ENCODE measurements at regions not wholly inside any gene's neighbourhood (a gene's known extent, or its start where the extent isn't known, plus 50 kb on each side); places are given as distances from the start of the nearest gene placed in this dataset.
"Not testable (repeated sequence)": the region's sequence is repeated elsewhere in the genome, so short reads cannot be mapped to it uniquely, and the experiment has no call there.

DNA sequence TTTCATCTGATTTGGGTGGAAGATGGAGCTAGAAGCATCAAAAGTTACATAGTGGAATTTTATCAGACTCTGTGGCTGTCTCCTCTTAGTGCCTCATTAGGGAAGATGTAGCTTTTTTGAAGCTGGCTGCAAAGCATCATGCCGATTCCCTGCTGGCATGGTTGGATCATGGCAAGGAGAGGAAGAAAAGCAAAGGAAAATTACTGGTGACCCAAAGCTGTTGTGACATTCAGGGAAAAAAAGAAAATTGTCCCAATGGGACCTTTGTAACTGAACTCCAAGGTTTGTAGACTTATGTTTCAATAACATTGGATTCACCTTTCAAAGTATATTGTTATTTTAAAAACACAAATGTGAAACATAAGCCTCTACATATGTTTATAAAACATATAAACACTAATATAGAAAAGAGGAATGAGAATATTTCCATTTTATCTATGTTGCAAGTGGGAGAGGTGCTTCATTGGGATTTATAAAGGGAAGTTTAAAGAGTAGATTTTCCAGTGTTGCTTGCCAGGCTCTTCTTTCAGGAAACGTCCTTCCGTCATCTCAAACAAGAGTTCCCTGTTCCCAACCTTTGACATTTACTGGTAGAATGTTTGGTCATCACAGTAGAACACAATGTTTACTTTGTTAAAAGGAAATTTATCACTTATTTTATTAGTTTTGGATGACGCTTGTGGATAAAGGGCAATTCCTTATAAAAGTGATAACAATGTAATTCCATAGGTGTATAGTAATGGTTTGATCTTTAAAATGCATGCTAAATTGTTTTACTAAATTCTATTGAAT, 190.1 kb upstream of the GPRIN3 start:
- no peak for DNase-seq (ENCODE audit: low read depth, low spot score)

DNA sequence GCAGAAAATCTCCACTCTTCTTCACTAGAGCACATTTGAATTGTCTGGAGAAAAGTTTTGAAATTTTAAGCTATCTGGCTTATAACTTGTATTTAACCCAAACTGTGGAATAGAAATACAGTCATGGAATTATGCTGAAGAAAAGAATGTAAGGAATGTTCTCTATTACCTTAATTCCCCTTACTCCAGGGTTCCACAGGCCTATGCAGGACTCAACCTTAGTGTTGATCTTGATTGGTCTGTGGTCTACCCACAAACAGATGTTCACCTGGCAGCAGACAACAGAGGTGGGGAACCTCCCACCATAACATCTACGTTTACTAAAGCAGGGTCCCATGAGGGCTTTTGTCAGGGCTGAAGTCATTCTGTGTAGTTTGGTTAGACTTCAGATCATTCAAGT, 189.3 kb upstream of the GPRIN3 start:
- DNase-seq (ENCODE audit: low read depth, low spot score) = no peak

DNA sequence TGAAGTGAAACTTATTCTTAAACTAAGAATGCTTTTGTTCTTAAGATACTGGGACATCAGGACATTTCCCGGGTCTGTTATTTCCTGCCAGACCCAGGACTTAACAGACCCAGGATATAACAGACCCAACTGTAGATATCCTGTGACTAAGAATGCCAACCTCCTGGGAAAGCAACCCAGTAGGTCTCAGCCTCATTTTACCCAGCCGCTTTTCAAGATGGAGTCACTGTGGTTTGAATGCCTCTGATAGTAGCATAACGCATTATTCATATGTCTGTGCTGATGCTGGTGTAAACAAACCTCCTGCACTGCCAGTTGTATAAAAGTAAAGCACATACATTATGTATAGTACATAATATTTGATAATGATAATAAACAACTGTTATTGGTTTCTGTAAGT, 185.8 kb upstream of the GPRIN3 start:
- DNase-seq (ENCODE audit: low read depth, low spot score) = no peak

DNA sequence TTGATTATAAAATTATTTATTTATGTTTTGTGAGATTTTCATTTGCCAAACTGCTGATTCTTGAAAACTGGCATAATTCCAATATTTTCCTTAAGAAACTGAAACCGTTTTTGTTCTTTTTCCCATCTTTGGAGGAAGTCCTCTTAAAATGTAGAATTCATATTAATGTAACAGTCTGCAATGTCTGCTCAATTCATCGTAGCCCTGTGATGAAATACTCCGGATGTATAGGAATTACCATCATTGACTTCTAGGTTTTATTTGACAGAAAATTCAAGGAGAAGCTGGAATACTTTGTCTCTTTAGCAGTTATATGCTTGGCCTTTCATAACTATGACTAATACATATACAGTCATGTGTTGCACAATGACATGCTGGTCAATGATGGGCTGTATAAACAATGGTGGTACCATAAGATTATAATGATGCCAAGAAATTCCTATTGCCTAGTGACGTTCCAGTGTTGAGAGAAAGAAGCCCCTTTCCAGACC, 185.0 kb upstream of the GPRIN3 start:
- peak; percentile 64 for DNase-seq (ENCODE audit: low read depth, low spot score)

DNA sequence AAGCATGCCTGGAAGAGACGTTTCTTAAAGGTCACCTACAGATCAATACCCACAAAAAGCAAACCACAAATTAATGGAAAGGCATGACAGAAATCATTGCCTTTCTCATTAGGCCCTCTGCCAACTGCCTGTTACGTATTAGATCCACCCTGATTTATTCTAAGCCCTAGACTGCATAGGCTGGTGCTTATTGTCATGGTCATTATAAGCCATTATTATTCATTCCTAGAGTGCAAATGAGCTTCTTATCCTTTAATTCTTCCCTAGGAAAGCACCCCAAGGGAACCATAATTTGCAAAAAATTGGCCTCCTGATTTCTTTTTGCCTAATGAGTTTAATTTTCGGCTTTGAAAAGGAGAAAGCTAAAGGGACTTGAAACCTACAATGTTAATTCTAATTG, 184.2 kb upstream of the GPRIN3 start:
- no peak for DNase-seq (ENCODE audit: low read depth, low spot score)

DNA sequence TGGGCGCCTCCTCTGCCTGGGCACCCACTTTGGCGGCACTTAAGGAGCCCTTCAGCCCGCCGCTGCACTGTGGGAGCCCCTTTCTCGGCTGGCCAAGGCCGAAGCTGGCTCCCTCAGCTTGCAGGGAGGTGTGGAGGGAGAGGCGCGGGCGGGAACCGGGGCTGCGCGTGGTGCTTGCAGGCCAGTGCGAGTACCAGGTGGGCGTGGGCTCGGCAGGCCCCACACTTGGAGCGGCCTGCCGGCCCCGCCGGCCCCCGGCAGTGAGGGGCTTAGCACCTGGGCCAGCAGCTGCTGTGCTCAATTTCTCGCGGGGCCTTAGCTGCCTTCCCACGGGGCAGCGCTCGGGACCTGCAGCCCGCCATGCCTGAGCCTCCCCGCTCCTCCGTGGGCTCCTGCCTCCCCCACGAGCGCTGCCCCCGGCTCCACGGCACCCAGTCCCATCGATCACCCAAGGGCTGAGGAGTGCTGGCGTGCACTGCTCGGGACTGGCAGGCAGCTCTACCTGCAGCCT, 182.4 kb upstream of the GPRIN3 start:
- DNase-seq (ENCODE audit: low read depth, low spot score) = not testable (repeated sequence)

DNA sequence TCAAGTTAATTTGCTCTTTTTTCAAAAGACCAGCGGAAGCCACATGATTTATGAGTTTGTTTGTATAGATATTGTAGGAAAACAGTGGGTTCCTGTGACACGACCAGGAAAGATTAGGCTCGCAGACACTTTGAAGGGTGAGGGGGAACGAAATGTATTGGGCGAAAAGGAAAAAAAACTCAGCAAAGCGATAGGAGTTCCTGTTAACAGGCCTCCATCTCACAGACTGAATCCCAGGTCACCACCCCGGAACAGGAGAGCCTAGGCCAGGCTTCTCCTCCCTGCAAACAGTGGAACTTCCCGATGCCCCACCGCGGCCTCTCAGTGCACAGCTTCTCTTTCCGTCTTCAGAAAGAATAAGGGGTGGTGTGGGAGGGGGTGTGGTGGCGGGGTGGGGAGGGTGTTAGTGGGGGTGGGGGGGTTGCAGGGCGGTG, 181.8 kb upstream of the GPRIN3 start:
- DNase-seq (ENCODE audit: low read depth, low spot score) = no peak

DNA sequence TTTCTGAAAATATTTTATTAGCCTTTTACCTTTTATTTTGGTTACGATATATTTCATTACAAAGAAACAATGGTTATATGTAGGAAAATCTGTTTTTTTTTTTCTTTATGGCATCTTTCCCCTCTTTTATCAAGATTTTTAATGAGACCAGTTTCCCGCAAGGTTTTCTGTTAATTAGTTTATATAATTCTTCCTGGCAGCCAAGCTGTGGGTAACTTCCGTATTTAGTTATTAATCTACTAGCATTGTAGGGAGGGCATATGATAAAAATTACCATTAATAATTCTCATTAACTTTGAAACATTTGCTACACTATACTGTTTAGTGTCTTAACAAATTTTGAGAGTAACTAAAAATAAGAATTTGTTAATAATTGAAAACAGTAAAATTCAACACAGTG, 181.1 kb upstream of the GPRIN3 start:
- no peak for DNase-seq (ENCODE audit: low read depth, low spot score)

DNA sequence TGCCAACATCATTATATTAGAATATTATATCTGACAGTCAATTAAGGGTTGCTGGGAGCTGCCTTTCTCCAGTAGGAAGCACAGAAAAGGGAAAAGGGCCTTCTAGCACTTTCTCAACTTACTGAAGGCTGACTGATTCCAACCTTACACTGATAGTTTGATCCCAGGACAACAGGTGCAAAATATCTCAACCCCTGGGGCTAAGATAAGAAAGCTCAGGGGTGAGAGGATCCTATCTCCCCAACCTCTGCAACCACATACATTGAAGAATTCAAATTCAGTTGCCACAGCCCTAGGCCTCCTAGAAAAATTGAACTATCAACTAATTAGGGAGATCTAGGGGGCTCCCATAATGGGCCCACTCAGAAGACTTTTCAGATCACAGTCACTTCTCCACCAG, 179.1 kb upstream of the GPRIN3 start:
- DNase-seq (ENCODE audit: low read depth, low spot score) = no peak

DNA sequence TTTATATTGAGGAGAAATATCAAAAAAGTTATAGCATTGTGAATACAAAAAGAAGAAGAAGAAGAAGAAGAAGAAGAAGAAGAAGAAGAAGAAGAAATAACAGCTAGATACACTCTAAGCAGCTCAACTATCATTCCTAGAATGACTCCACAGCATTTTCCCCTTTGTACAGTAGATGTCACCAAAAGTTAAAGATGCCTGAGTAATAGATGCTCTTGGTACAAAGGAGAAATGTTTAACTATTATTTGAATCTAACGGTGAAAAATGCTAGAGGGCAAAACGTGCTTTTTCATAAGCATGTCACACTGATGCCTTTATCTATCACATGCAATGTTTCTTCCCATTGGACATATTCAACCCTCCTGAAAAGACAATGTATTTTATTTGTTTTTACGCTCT, 178.4 kb upstream of the GPRIN3 start:
- DNase-seq (ENCODE audit: low read depth, low spot score) = no peak

DNA sequence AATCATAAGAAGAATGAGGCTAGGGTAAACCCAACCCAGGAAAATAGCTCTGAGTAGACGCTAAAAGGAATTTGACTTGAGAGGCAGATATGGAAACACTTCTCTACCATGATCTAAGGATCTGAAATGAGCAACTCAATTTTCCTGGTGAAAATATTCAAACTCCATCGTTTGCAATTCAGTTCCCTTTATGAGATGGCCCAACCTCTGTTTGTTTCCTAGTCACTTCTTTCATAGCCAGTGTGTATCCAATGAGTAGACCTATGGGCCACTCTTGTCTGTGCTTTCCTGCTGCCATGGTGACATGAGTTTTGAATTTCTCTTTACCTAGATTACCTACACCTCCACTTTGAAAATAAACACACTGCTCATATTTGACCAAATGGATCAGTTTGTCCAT, 176.2 kb upstream of the GPRIN3 start:
- DNase-seq (ENCODE audit: low read depth, low spot score) = no peak

DNA sequence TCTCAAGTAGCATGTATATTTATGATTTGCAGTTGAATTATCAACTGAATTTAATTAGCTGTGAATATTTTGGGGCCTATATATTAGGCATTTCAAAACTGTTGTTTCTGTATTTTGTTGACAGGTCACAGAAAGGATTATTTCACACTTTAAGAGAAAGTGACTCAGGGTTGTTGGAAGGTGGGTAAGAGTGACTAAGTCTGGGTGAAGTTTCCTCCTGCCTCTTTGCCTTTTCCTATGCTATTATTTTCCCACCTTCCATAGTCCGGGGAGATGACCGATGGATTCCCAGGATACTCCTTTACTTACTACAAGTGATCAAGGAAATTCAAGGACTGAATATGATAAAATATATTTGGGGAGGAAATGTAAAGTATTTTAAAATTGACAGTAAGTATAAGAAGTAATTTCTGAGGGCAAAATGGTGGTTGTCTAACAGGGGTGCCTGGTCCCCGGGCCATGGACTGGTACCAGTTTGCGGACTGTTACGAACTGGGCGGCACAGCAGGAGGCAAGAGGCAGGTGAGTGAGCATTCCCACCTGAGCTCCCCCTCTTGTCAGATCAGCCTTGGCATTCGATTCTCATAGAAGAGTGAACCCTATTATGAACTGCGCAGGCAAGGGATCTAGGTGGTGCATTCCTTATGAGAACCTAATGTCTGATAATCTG, 175.5 kb upstream of the GPRIN3 start:
- no peak for DNase-seq (ENCODE audit: low read depth, low spot score)

DNA sequence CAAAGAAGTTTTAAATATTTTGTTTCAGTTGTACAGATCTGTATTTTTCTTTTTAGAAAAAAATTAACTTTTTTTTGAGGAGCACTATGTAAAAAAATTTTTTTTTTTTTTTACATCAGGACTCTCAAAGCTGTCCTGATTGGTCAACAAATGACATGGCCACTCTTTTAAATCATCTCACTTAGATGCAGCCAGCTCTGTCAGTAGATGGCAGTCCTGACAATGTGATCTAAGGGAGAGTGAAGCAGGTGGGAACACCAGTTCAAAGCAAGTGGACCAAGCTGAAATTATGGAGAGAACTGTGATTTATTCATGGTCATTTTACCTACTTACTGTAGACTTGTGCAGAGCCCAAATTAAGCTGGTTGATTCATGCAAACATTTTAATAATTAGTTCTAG, 174.7 kb upstream of the GPRIN3 start:
- no peak for DNase-seq (ENCODE audit: low read depth, low spot score)

DNA sequence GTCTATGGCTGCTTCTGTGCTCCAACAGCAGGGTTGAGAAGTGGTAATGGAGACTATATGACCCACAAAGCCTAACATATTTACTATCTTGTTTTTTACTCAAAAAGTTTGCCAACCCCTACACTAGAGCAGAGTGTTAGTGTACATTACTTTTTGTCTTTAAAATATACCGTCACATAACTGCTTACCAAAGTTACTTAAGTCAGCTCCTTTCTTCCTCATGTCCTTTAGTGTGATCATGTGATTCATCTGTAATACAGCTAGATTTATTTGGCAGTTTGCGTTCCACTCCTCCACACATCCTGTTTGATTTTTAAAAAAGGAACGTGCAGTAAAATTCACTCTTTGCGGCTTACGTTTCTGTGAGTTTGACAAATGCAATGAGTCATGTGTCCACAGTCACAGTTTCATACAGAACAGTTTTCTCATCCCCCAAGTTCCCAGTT, 162.4 kb upstream of the GPRIN3 start:
- DNase-seq (ENCODE audit: low read depth, low spot score) = peak; percentile 36

DNA sequence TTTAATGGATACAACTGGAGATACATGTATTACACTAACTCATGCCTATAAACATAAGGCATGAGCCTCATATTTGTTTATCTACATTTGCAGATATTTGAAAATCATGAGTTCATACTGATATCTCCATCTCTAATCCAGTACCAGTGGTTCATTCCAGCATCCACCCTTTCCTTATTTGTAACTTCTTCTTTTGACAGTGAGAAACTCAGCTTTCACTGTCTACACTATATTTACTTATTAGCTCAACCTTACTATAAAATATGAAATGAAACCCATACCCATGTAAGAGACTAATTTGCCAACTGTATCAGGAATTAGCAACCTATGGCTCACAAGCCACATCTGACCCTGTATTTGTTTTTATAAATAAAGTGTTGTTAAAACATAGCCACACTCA, 161.9 kb upstream of the GPRIN3 start:
- no peak for DNase-seq (ENCODE audit: low read depth, low spot score)

DNA sequence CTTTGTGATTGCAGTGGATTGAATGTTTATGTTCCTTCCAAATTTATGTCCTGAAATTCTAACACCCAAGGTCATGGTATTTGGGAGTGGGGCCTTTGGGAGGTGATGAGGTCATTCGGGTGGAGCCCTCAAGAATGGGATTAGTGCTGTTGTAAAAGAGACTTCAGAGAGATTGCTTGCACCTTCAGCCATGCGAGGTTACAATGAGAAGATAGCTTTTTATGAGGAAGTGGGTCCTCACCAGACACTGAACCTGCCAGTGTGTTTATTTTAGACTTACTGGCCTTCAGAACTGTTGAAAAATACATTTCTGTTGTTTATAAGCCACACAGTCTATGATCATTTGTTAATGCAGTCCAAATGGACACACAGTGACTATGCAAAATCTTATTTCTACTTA, 161.0 kb upstream of the GPRIN3 start:
- DNase-seq (ENCODE audit: low read depth, low spot score) = no peak

DNA sequence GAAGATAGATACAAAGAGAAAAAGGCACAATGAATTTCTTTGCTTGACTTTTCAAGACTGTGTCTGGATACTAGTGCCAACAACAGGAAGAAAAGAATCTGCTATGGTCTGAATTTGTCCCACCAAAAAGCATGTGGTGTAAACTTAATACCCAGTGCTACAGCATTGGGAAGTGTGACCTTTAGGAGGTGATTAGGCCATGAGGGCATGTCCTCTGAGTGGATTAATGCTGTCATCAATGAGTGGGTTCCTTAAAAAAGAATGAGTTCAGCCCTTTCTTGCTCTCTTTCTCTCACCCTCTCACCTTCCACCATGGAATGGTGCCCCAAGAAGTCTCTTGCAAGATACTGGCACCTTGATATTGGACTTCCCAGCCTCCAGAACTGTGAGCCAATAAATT, 155.7 kb upstream of the GPRIN3 start:
- DNase-seq (ENCODE audit: low read depth, low spot score) = no peak

DNA sequence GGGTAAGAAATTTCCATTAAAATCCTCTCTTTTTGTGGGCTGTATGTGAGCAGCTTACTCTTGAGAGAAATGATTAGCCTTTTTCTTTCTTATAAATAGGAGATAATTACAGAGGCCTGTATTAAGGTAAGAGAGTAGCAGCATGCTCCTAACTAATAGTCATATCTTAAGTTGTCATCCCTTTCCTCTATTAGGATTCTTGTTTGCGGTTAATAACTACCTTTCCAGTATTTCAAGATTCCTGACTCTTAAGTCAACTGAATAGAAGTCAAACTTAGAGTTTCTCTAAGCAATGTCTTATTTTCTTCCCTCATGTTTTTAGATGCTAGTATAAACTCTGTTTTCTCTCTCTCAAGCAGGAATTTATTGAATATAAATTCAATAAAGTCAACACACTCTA, 139.9 kb upstream of the GPRIN3 start:
- no peak for DNase-seq (ENCODE audit: low read depth, low spot score)

DNA sequence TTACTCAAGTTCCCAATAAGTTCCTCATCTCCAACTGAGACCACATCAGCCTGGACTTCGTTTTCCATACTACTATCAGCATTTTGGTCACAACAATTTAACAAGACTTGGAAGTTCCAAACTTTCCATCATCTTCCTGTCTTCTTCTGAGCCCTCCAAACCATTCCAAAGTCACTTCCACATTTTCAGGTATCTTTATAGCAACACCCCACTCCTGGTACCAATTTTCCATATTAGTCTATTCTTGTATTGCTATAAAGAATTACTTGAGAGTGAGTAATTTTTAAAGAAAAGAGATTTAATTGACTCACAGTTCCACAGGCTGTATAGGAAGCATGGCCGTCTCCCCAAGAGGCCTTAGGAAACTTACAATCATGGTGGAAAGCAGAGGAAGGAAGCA, 138.6 kb upstream of the GPRIN3 start:
- no peak for DNase-seq (ENCODE audit: low read depth, low spot score)

DNA sequence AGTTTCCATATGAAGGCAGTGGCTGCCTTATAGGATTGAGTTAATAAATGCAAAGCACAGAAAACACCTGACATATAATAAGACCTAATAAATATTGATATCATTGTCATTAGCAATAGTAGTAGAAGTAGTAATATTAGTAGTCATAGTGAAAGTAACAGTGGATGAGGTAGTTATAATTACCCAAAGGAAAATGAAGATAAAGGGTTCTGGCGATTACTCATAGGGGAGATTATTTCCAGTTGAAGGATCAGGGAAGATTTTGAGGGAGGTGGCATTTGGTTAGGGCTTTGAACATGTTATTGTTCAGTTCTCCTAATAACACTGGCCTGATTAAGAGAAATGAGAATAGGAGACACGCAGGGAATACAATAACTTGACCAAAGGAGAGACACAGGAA, 131.9 kb upstream of the GPRIN3 start:
- no peak for DNase-seq (ENCODE audit: low read depth, low spot score)

DNA sequence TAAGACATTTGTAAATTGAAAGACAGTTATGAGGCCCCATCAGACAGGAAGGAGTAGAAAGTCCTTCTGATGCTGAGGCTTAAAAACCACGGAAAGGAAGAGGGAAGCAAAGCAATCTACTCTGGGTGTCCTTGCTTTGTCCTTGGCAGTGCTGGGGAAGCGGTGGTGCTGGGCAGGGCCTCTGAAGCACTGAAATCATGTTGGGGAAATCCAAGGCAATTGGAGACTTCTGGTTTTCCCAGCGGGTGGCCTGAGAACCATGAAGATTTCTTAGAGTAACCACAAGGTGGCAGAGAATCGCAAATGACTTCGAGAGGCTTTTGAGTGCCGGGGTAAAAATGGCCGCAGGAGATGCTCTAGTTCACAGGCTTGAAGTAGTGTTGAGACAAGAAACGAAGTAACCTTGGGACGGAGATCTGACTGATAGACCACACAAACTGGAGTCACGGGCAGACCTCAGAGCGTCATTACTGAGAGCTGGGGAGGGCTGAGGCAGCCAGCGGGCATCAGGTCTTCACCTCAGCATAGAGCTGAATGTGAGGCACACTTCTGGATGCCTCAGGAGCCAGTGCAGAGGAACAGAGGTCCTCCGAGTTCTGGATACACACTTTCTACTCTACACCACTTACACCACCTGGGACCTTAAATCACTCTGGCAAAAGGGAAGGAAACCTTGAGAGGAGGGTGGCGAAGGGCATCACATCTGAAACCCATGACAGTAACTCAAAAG, 130.7 kb upstream of the GPRIN3 start:
- no peak for DNase-seq (ENCODE audit: low read depth, low spot score)

DNA sequence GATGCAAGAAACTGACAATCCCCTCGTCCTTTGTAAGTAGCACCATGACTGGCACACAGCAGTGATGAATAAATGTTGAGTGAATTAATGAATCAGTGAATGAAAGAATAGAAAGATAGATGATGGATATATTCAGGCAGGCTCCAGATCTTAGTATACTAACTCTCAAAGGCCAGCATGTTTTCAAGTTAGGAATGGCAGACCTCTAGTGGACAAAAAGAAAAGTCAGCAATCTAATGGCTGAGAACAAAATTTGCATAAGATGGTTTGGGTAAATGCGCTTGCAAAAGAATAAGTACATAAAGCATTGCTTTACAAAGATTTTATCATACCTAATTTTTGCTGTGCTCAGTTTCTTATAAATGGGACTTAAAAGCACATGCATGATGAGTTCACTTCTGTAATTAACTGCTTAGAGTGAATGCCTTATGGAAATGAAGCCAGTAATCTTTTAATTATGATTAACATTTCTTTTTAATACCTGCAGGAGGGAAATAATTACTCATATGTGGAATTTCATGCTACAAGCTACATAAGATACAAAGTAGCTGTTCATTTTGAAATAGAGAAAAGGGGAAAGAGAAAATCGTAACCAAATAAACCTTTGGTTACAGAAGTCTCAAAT, 126.9 kb upstream of the GPRIN3 start:
- peak; percentile 5 for DNase-seq (ENCODE audit: low read depth, low spot score)
